PC-3 (cell line): ENCODE measurements at regions not wholly inside any gene's neighbourhood (a gene's known extent, or its start where the extent isn't known, plus 50 kb on each side); places are given as distances from the start of the nearest gene placed in this dataset.

Experiments
- ATAC-seq: fragments of 200-7000 bp; cut with Tn5 transposase; 2 replicates; pipeline ENCODE4 v1.9.1; 2020; ENCODE audit warnings: mild to moderate bottlenecking, moderate library complexity
- BruUV-seq: library from RNA; stranded (reverse); fragments of 400-500 nt; replicated peaks from 2 replicates; lab custom pipeline; 2021; lab: Mats Ljungman, UMichigan
- CTCF ChIA-PET: fragments of 300-600 bp; sonication (Branson Sonifier 250); formaldehyde crosslinking; loops from one replicate; lab custom pipeline; 2022; ENCODE audit warnings: antibody characterized with exemption; lab: Charles Lee
- POLR2A ChIA-PET: fragments of 300-600 bp; sonication (Branson Sonifier 250); formaldehyde crosslinking; loops from one replicate; lab custom pipeline; 2022; ENCODE audit warnings: antibody characterized with exemption; ENCODE audit not compliant: unreplicated experiment; lab: Charles Lee
- DNase-seq: peaks from one replicate; pipeline ENCODE4 v3.0.0-alpha.2; 2015
- H2AFZ ChIP-seq: fragments of 300-600 bp; sonication (generic); 2 replicates; pipeline ENCODE4 v1.6.0; 2016; ENCODE audit warnings: antibody characterized with exemption, low read length
- H3F3A ChIP-seq: fragments of 300-600 bp; sonication (generic); one replicate; pipeline ENCODE4 v1.6.0; 2017; ENCODE audit warnings: antibody characterized with exemption, low read length, control low read depth, mild to moderate bottlenecking; ENCODE audit not compliant: unreplicated experiment
- H3K27ac ChIP-seq: fragments of 300-600 bp; sonication (generic); 2 replicates; pipeline ENCODE4 v1.5.1; 2016; ENCODE audit warnings: mild to moderate bottlenecking, low read length
- H3K27me3 ChIP-seq: fragments of 300-600 bp; sonication (generic); 2 replicates; pipeline ENCODE4 v1.6.1; 2016; ENCODE audit warnings: low read length, mixed read lengths
- H3K36me3 ChIP-seq: fragments of 300-600 bp; sonication (generic); 2 replicates; pipeline ENCODE4 v1.6.1; 2016; ENCODE audit warnings: low read depth, mixed run types, low read length, mixed read lengths
- H3K4me1 ChIP-seq: fragments of 300-600 bp; sonication (generic); 2 replicates; pipeline ENCODE4 v1.5.1; 2016; ENCODE audit warnings: low read length; ENCODE audit not compliant: insufficient read depth
- H3K4me2 ChIP-seq: fragments of 300-600 bp; sonication (generic); 2 replicates; pipeline ENCODE4 v1.6.0; 2016; ENCODE audit warnings: low read length
- H3K4me3 ChIP-seq: fragments of 300-600 bp; sonication (generic); 2 replicates; pipeline ENCODE4 v1.5.1; 2016; ENCODE audit warnings: mild to moderate bottlenecking, low read length, mixed read lengths
- H3K79me2 ChIP-seq: fragments of 300-600 bp; sonication (generic); 2 replicates; pipeline ENCODE4 v1.6.1; 2017; ENCODE audit warnings: low read length, mixed read lengths
- H3K9ac ChIP-seq: fragments of 300-600 bp; sonication (generic); 2 replicates; pipeline ENCODE4 v1.6.0; 2016; ENCODE audit warnings: mild to moderate bottlenecking, low read length
- H3K9me2 ChIP-seq: fragments of 300-600 bp; sonication (generic); replicated peaks from 2 replicates; pipeline ENCODE4 v1.6.1; 2016; ENCODE audit warnings: mixed run types, low read length, mixed read lengths
- H3K9me3 ChIP-seq: fragments of 300-600 bp; sonication (generic); 2 replicates; pipeline ENCODE4 v1.6.1; 2016; ENCODE audit warnings: low read length, mixed read lengths
- H4K20me1 ChIP-seq: fragments of 300-600 bp; sonication (generic); 2 replicates; pipeline ENCODE4 v1.6.1; 2016; ENCODE audit warnings: low read length, mixed read lengths
- EZH2 ChIP-seq: fragments of 300-600 bp; sonication (generic); IDR thresholded peaks from one replicate; pipeline ENCODE4 v1.6.1; 2017; ENCODE audit warnings: antibody characterized with exemption, mild to moderate bottlenecking, low read length; ENCODE audit not compliant: unreplicated experiment
- EZH2phosphoT487 ChIP-seq: fragments of 300-600 bp; sonication (generic); IDR thresholded peaks from 2 replicates; pipeline ENCODE4 v1.6.1; 2018; ENCODE audit warnings: mild to moderate bottlenecking, antibody characterized with exemption, low read length, borderline replicate concordance
- intact Hi-C: fragments of 100-400 bp; cut with micrococcal nuclease; formaldehyde crosslinking; loops from 2 replicates; pipeline ENCODE4 v1.9.0; 2023
- TF ChIP-seq, protein P1 (sequence below): fragments of 300-600 bp; sonication (generic); conservative IDR thresholded peaks from 2 replicates; pipeline ENCODE4 v1.5.1; 2017; ENCODE audit warnings: antibody characterized with exemption, low read depth, mild to moderate bottlenecking, low read length

DNA sequence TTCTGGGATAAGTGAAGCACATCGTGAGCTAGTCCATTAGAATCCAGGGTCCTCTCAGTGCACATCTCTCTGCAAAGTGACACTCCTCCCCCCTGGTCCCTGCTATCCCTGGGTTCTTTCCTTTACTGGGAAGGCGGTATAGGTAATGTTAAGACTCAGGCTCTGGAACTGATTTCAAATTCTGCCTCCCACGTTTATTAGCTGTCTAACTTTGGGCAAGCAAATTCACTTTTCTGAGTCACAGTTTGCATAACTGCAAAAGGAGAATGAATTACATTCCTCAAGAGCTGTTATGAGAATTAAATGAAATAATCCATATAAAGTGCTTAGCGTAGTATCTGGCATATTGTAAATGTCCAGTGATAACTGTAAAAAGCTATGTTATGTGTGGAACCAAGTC is 168.1 kb upstream of the LRRN1 start:
- no TSS peak for BruUV-seq
- no peak overlapping the region for H3K27ac ChIP-seq
- H3K27me3 ChIP-seq = no peaks in the 10 kb centered on the region
- no peak overlapping the region for H3K4me3 ChIP-seq
- no peak for DNase-seq
- no peaks in the 10 kb centered on the region for H3K36me3 ChIP-seq
- no peak for ATAC-seq
- POLR2A ChIA-PET = no interaction called here
- no peak overlapping the region for H3K9ac ChIP-seq
- H3F3A ChIP-seq = no peaks in the 10 kb centered on the region
- H3K9me2 ChIP-seq = no peaks in the 10 kb centered on the region
- H4K20me1 ChIP-seq = no peaks in the 10 kb centered on the region
- intact Hi-C loops = no loop called here
- no peaks in the 10 kb centered on the region for H3K4me1 ChIP-seq
- H2AFZ ChIP-seq = no peak overlapping the region
- no peak overlapping the region for H3K4me2 ChIP-seq
- H3K9me3 ChIP-seq = peaks cover 37% of the 10 kb centered on the region
- CTCF ChIA-PET = no interaction called here
- TF ChIP-seq, protein P1, sequence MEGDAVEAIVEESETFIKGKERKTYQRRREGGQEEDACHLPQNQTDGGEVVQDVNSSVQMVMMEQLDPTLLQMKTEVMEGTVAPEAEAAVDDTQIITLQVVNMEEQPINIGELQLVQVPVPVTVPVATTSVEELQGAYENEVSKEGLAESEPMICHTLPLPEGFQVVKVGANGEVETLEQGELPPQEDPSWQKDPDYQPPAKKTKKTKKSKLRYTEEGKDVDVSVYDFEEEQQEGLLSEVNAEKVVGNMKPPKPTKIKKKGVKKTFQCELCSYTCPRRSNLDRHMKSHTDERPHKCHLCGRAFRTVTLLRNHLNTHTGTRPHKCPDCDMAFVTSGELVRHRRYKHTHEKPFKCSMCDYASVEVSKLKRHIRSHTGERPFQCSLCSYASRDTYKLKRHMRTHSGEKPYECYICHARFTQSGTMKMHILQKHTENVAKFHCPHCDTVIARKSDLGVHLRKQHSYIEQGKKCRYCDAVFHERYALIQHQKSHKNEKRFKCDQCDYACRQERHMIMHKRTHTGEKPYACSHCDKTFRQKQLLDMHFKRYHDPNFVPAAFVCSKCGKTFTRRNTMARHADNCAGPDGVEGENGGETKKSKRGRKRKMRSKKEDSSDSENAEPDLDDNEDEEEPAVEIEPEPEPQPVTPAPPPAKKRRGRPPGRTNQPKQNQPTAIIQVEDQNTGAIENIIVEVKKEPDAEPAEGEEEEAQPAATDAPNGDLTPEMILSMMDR = no peak
- TF ChIP-seq EZH2 = no peak
- no peak for TF ChIP-seq EZH2phosphoT487
- no peaks in the 10 kb centered on the region for H3K79me2 ChIP-seq

DNA sequence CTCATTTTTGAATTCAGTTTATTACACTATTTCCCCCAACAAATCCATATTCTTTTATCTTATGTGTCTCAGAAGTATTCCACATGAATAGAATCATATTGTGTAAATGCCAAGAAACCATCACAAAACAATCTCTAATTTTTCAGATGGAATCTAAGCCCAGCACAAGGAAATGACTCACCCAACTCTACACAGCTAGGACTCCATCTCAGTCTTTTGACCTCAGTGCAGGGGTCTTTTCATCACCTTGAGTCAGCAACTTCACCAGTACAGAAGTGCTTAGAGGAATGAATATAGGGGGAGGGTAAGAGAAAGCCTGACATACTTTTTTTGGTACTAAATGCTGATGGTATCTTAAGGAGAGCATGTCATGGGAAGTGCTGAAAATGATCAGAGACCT is 169.3 kb upstream of the LRRN1 start:
- ChIA-PET POLR2A (no interaction called here), CTCF (no interaction called here)
- TF ChIP-seq EZH2phosphoT487 = no peak
- TF ChIP-seq, protein P1 = no peak
- no peak for TF ChIP-seq EZH2
- no peaks in the 10 kb centered on the region for H3F3A ChIP-seq
- H3K27me3 ChIP-seq = no peaks in the 10 kb centered on the region
- ATAC-seq = no peak
- H3K36me3 ChIP-seq = no peaks in the 10 kb centered on the region
- H3K27ac ChIP-seq = no peak overlapping the region
- peaks cover 35% of the 10 kb centered on the region for H3K9me3 ChIP-seq
- H3K4me2 ChIP-seq = no peak overlapping the region
- H3K9ac ChIP-seq = no peak overlapping the region
- no TSS peak for BruUV-seq
- H3K79me2 ChIP-seq = no peaks in the 10 kb centered on the region
- intact Hi-C loops = no loop called here
- no peak for DNase-seq
- H3K9me2 ChIP-seq = no peaks in the 10 kb centered on the region
- no peak overlapping the region for H2AFZ ChIP-seq
- H4K20me1 ChIP-seq = no peaks in the 10 kb centered on the region
- no peak overlapping the region for H3K4me3 ChIP-seq
- H3K4me1 ChIP-seq = no peaks in the 10 kb centered on the region

DNA sequence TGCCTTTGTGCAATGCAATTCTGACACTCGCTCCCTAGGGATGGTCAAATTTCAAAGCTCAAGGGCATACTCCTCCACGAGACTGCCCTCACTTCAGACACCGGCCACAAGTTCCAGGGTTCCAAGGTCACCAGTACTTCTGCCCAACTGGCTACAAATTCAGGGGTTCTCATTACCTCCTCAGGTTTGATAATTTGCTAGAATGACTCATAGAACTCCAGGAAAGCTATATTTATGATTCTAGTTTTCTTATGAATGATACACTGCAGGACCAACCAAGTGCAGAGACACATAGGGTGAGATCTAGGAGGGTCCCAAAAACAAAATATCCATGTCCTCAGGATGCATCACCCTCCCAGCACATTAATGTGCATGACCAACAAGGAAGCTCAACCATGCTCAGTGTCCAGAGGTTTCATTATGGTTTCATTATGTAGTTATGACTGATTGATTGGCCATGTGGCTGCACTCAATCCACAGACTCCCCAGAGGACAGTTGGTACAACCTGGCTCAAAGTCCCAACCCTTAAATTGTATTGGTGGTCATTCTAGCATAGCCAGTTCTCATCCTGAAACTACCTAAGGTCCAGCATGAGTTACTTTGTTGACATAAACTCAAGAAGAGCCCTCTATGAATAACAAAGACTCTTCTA is 170.4 kb upstream of the LRRN1 start:
- ChIA-PET POLR2A (no interaction called here), CTCF (no interaction called here)
- no TSS peak for BruUV-seq
- H2AFZ ChIP-seq = no peak overlapping the region
- no peak for ATAC-seq
- no peak overlapping the region for H3K27ac ChIP-seq
- no peaks in the 10 kb centered on the region for H3K4me1 ChIP-seq
- peaks cover 41% of the 10 kb centered on the region for H3K9me3 ChIP-seq
- H3K9me2 ChIP-seq = no peaks in the 10 kb centered on the region
- no peak overlapping the region for H3K9ac ChIP-seq
- intact Hi-C loops = no loop called here
- no peaks in the 10 kb centered on the region for H4K20me1 ChIP-seq
- no peak for DNase-seq
- no peak overlapping the region for H3K4me3 ChIP-seq
- H3K36me3 ChIP-seq = no peaks in the 10 kb centered on the region
- no peaks in the 10 kb centered on the region for H3K27me3 ChIP-seq
- H3K79me2 ChIP-seq = no peaks in the 10 kb centered on the region
- H3F3A ChIP-seq = no peaks in the 10 kb centered on the region
- TF ChIP-seq EZH2phosphoT487 (no peak), EZH2 (no peak)
- TF ChIP-seq, protein P1 = no peak
- H3K4me2 ChIP-seq = no peak overlapping the region
